DMS53 treated with DMSO at 0.1 percent for 48 hours (cell line): ENCODE measurements at regions not wholly inside any gene's neighbourhood (a gene's known extent, or its start where the extent isn't known, plus 50 kb on each side); places are given as distances from the start of the nearest gene placed in this dataset.

Source experiments
- DNase-seq: peaks from one replicate; lab custom pipeline; 2025; ENCODE audit not compliant: unreplicated experiment; lab: John Stamatoyannopoulos, UW

DNA sequence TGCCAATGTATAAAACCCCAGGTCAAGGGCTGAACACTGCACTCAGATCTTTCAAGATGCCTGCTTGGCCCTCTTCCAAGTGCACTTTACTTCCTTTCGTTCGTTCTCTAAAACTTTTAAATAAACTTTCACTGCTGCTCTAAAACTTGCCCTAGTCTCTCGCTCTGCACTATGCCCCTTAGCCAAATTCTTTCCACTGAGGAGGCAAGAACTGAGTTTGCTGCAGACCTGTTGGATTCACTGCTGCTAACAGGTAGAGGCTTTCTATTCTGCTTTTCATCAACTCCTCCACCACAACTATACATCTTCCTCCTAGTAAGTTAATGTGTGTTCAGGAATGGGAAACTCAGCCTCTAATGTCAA, 467.9 kb downstream of the MBD2 start:
- DNase-seq = no peak

DNA sequence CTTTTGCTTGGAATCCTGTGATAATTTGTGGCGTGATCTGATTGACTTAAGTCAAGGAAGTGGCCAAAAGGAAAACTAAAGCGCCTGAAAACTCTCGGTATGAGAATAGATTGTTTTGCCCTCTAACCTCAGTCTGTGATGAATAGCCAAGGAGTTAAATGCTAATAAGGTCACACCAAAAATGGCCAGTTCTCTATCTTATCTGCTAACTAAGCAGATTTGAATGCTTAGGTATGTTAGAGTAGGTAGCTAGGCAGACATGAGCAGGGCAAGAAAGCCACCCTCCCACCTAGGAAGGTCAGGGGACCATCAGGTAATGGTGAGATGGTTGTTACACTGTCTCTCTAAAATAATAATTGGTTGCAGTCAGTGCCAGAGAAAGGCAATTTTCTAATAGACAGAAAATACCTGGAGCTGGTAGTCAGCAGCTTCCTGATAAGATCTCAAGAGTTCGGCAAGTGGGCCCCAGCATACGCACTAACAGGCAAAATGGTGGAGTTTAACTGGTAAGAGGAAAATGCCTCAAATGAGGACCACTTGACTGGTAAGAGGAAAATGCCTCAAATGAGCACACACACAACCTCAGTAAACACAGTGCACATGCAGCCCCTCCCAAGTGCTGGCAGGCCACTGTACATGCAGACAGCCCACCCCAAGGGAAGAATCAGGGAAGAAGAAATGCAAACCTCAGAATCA, 468.4 kb downstream of the MBD2 start:
- no peak for DNase-seq

- no peak for DNase-seq
These were observed 470.3 kb downstream of the MBD2 start for GRCh38 chr18:53754154-53754553.

- no peak for DNase-seq
These were observed 470.9 kb downstream of the MBD2 start for GRCh38 chr18:53753601-53754000.

DNA sequence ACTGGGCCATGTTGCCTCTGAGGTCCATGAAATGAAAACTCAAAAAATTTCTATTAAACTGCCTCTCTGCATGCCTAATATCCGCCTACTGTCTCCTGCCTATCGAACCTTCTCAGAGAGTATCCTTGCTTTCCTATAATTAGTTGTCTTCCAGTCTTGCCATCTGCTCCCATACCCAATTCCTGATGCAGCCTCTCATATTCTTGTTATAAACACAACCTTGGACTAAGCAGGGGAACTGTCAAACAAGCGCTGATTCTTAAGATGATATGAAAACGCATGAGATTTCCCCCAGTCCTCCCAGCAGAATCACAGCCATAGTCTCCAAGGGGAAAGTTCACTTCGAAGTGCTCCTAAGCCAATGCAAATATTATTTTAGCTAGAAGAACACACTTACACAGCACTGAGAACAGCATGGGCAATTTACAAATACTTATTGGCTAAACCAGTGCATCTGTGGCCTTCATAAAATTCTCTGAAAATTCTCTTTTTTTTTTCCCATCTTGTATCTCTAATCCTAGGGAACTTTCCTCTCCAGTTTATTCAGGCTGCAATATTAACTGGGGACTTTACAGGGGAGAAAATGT, 471.6 kb downstream of the MBD2 start:
- DNase-seq = no peak

DNA sequence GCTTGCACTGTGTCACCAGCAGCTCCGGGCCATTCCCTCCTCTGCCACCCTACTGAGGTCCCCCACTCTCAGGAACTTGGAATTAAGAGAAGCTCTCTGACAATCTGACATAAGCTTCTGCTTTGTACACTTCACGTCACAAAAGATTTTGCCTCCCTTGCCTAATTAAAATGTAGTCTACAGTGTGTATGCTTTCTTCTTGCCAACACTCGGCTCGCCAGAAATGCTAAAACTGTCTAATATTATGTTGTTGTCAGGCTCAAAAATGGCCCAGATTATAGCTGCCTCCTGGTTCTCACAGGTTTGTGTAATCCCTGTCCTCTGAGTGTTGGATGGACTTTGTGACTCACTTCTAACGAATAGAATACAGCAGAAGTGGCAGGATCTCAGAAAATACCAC, 474.7 kb downstream of the MBD2 start:
- DNase-seq = no peak

- no peak for DNase-seq
These were observed 476.8 kb downstream of the MBD2 start for GRCh38 chr18:53747663-53748160.

- DNase-seq = no peak
These were observed 477.3 kb downstream of the MBD2 start for GRCh38 chr18:53747210-53747609.

GRCh38 chr18:53745986-53746385, 478.5 kb downstream of the MBD2 start:
- DNase-seq = no peak

DNA sequence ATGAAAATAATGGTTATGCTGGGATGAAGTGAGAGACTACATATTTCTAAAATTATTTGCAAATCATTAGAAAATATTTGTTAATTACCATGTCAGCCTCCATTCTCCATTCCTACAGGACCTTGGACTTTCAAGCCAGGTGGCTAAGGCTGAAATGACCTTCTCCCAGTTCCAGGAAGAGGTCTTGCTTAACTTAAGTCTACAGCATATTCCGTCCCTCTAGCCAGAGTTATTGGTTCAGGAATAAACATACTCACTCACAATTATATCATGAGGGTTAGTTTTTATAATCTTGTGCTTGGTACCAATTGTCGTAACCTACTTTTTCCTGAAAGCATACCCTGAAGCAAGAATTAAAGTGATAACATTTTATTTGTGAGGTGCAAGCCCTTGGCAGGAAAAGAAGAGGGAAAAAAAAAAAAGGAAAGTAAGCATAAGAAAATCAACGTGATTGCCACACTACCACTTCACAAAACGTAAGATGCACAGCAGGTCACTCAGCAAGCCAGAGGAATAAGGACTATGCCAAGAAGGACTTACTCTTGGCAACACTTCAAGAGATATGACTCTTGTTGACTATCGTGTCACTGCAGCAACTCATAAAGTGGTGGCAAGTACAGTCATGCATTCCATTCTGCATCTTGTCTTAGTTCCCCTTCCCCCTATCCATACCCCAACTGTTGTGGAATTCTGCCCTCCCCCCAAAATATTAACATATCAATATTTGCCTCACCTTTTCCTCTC, 479.1 kb downstream of the MBD2 start:
- DNase-seq = no peak

DNA sequence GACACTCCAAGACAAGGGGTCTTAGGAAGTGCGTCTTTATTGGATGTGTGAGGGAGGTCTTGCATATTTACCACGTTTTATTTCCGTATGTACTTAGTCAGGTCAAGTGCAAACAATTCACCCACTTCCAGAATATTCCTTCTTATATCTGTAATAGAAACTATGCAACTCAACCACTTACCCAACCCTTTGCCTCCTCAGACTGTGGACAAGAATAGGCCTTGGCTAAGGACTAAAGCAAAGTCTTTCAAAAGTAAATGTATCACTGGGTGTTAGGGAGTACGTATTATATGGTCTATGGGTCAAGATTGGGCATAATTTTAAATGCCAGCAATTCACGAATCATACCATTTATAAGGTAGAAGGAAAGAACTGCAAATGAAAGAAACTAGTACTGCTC, 484.8 kb downstream of the MBD2 start:
- no peak for DNase-seq

DNA sequence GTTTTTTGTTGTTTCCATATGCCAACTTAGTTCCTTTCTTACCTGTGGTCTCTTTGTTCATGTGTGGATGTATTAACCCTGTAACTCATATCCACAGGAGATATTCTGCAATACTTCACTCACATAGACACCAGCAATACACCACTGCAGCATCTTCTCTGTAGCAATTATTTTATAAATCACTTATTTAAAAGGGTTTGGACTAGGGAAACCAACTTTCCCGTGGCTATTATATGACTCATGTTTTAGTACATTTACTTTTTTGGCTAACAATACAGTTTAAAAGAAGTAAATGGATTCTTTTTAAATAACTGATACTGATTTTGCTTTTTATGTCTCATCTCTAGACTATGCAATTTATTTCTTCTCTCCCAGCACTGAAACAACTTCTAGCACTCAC, 488.9 kb downstream of the MBD2 start:
- no peak for DNase-seq

DNA sequence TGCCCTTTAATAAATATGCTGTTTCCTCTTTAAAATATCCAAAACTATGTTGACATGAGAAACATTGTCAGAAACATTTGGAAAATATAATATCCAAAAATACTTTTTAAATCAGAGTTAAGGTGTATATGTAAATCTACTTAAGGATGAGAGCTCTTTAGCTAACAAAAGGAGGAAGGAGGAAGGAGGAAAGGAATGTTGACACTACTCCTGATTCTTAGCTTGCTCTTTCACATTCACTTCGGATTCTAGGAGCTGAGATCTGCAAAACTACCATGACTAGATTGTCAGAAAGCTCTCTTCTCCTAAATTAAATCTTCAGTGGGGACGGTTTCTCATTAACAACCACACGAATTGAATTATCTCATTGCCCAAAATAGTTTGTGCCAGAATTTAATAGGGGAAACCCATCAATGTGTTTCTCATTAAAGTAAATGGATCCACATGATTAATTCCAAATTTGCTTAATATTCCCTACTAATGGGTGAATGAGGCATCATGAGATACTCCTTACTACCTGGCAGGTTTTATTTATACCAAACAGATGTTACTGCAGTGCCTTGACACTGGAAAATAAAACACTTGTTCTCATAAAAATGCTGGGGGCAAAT, 509.1 kb downstream of the MBD2 start:
- DNase-seq = no peak

DNA sequence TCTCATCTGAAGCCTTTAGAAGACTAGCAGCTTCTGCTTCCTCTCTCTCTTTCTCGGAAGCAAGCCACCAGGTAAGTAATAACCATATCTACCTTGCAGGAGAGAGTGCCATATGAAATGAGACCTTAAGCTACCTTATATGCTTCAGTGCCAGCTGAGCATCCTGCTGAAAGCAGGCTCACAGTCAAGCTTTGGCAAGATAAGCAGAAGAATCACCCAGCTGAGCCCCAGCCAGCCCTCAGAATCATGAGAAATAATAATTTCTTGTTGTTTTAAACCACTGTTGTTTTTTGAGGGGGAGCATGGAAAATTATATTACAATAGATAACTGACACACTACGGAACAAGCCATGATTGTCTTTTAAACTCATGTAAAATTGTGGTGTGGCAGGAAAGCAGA, 514.4 kb downstream of the MBD2 start:
- DNase-seq = no peak

GRCh38 chr18:53702480-53702879, 522.0 kb downstream of the MBD2 start:
- no peak for DNase-seq

DNA sequence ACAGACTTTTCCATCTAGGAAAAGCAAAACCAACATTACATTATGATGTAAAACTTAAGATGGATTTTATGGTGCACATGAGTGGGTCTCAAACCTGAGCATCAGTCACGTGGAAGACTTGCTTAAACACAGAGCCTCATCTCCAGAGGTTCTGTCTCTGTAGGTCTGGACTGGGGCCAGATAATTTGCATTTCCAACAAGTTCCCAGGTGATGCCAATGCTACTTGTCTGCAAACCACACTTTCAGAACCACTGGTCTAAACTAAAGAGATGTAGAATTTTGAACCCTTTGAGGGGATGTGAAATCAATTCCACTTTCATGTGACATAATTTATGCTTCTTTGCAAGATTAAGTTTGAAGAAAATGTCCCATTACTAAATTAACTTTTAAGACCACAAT, 522.8 kb downstream of the MBD2 start:
- no peak for DNase-seq

DNA sequence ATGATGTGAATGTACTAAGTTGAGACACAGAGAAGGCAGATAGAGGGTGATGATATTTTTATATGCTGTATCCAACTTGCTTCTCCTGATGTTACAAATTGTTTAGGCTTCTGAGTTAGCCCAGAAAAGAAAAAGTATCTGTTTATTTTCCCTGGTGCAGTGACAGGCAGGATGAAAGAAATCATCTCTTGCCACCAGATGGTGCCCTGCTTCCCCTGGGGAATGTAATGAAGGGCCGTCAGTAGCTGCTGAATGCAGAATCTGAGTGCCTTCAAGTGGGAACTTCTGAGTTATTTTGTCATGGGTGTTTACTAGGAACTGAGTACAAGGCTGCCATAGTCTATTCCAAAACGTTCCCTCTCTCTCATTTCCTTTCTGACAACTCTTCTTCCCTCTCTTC, 525.6 kb downstream of the MBD2 start:
- peak; percentile 76 for DNase-seq

DNA sequence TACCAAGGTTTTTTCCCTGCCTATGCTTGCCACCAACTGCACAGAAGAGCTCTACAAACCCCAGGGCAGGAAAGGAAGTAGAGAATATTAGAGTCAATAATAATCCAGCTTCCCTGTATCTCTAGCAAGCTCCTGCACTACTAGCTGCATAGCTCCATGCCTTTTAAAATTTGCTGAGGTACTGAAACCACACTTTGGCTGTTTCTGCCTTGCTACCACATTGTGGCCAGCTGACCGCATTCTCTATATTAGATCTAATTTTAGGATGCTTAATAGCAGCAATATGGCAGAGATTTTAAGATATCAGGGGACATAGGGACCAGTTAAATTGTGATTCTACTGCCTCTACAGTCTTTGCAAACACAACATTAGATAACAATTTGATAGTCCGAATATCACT, 534.6 kb downstream of the MBD2 start:
- DNase-seq = no peak

- DNase-seq = no peak
These were observed 537.5 kb downstream of the MBD2 start for GRCh38 chr18:53686965-53687364.

GRCh38 chr18:53682796-53683195, 541.7 kb downstream of the MBD2 start:
- DNase-seq = no peak

DNA sequence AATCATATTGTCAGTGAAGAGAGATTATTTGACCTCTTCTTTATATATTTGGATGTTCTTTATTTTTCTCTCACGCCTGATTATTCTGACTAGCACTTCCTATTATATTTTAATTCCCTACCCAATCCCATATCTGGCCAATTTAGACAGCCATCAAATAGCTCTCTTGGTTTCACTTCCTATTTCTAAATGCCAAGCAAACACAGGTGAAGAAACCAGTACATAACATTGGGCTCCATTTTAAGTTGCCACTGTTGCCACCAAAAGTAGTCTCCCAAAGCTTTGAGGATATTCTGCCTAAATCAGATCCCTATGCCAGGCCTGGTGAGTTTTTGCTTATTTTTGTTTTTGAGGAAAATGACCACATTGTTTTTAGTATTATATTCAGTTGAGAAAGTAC, 547.0 kb downstream of the MBD2 start:
- DNase-seq = no peak

DNA sequence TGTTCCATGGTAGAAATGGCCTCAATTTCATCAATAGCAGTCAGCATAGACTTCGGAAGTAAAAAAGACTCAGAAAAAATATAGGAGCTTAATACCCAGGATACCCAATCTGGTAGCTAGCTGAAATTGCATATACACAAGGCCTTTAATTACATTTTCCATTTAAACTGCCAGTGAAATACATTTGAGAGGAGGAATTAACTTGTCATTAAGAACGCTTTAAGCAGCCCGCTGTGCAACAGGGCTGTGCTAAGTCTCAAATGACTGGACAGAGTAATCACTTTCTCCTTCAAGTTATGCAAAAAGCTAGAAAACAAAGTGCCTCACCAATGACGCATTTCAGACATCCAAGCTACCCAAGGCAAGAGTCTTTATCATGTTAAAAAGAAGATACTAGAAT, 558.8 kb downstream of the MBD2 start:
- DNase-seq = no peak
